Ovary (tissue), 3 donors: ENCODE measurements at regions not wholly inside any gene's neighbourhood (a gene's known extent, or its start where the extent isn't known, plus 50 kb on each side); places are given as distances from the start of the nearest gene placed in this dataset.

Source experiments
- EP300 ChIP-seq: sonication (generic); formaldehyde crosslinking; IDR thresholded peaks from one replicate; pipeline ENCODE4 v1.6.1; 2017; ENCODE audit warnings: antibody characterized with exemption
- POLR2A ChIP-seq: fragments of 450-650 bp; IDR thresholded peaks from one replicate; pipeline ENCODE4 v1.6.1; 2017; ENCODE audit warnings: antibody characterized with exemption, mild to moderate bottlenecking, moderate library complexity
- TF ChIP-seq, protein P1 (sequence below), 3 donors: fragments of 450-650 bp in 2 of 3; fragments of 200-600 bp in 1 of 3; IDR thresholded peaks; one replicate each; pipeline versions ENCODE4 v1.5.1 to v1.8.0; 2016 to 2022; ENCODE audit warnings: antibody characterized with exemption in 3 of 3, mild to moderate bottlenecking in 1 of 3
- donor health status: DM: no; HTN: no; CAD: no.

DNA sequence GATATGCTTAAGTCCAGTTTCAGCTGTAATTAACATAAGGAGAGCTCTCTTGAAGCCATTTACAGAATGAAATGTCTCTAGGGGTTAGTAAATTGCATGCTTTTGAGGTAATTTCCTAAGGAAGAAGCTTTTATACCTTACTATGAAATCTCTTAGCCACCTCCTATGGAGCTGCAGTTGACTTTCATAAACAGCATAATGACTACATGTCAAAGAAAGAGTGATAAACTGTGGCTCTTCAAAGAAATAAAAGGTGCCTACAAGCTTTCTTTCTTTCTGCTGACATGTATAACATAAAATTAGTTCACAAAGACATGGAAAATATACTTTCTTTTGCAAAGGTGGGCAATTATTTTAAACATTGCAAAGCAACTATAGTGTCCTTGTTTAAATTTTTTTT lies 90.8 kb downstream of the TMEM167A start:
- no peak for TF ChIP-seq POLR2A
- TF ChIP-seq, protein P1, sequence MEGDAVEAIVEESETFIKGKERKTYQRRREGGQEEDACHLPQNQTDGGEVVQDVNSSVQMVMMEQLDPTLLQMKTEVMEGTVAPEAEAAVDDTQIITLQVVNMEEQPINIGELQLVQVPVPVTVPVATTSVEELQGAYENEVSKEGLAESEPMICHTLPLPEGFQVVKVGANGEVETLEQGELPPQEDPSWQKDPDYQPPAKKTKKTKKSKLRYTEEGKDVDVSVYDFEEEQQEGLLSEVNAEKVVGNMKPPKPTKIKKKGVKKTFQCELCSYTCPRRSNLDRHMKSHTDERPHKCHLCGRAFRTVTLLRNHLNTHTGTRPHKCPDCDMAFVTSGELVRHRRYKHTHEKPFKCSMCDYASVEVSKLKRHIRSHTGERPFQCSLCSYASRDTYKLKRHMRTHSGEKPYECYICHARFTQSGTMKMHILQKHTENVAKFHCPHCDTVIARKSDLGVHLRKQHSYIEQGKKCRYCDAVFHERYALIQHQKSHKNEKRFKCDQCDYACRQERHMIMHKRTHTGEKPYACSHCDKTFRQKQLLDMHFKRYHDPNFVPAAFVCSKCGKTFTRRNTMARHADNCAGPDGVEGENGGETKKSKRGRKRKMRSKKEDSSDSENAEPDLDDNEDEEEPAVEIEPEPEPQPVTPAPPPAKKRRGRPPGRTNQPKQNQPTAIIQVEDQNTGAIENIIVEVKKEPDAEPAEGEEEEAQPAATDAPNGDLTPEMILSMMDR (IDR thresholded peaks at IDR 0.05), result no peak
- no peak for TF ChIP-seq EP300
